ENCODE measurements at regions not wholly inside any gene's neighbourhood (a gene's known extent, or its start where the extent isn't known, plus 50 kb on each side); places are given as distances from the start of the nearest gene placed in this dataset.

- no peak for DNase-seq
Measured at GRCh38 chr13:73960474-73960873, 173.7 kb downstream of the KLF12 start.

GRCh38 chr13:73958657-73959397 is 175.4 kb downstream of the KLF12 start:
- no peak for DNase-seq

GRCh38 chr13:73957889-73958288 is 176.3 kb downstream of the KLF12 start:
- no peak for DNase-seq

DNA sequence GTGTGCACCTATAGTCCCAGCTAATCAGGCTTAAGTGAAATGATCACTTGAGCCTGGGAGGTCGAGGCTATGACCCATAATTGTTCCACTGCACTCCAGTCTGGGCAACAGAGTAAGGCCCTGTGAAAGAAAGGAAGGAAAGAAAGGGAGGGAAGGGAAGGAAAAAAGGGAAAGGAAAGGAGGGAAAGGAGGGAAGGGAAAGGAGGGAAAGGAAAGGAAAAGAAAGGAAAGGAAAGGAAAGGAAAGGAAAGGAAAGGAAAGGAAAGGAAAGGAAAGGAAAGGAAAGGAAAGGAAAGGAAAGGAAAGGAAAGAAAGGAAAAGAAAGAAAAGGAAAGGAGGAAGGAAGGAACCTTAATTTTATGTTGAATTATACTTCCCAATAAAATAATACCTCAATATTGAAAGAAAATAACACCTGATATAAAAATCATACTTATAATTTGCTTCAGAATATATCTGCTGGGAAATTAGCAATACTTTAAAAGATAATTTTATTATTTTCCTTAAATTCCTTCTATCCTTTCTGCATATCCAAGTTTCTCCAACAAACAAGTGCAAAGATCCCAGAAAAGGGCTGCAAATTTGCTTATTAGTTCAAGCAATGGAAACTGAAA is 177.3 kb downstream of the KLF12 start:
- DNase-seq, result no peak

DNA sequence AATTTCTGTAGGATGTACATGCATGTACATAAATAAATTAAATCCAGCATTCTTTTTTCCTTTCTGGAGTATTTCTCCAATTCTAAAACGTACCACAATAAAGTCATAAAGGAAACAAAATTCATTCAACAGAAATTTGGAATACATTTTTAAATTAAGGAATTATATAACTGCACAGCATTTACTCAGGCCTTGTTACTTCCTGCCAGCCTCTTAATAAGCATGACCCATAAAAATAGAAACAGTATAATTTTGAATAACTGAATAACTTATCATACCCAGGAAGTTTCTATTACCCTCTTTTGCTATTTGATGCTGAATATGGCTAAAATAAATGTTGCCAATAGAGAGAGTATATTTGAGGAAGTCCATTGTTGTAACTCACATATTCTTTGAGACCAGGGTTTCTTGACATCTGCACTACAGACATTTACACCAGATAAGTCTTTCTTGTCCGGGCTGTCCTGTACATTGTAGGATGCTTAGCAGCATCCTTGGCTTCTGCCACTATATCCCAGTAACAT is 178.2 kb downstream of the KLF12 start:
- DNase-seq, result no peak

- no peak for DNase-seq
Measured at GRCh38 chr13:73954808-73955207, 179.4 kb downstream of the KLF12 start.

- DNase-seq, result no peak
Measured at GRCh38 chr13:73952648-73953047, 181.6 kb downstream of the KLF12 start.

- DNase-seq, result no peak
Measured at GRCh38 chr13:73948848-73949529, 185.2 kb downstream of the KLF12 start.

- DNase-seq, result no peak
Measured at GRCh38 chr13:73945871-73946270, 188.3 kb downstream of the KLF12 start.

DNA sequence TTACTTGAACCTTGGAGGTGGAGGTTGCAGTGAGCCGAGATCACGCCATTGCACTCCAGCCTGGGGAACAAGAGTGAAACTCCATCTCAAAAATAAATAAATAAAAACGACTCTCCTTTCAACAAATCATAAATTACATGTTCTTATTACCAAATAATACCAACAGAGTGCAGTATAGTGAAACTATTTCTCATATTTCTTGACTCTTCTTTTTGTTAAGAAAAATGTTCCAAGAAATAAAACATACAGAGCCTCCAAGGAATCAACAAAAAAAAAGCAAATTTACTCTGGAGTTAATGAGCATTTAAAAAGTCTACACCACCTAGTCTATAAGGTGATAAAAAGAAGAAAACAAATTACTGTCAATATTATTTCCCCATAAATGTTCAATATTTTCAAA is 188.8 kb downstream of the KLF12 start:
- no peak for DNase-seq

DNA sequence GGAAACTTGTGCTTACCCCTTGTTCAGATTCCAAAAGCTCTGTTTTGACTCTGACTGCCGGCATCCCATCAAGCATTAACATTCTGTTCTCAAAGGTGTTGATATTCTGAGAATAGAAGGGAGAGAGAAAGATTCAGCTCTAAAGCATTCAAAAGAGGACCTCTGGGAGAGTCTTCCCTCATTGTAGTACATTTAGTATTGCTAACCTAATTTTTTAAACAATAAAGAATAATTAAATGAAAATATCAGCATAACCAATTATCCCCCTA is 190.3 kb downstream of the KLF12 start:
- no peak for DNase-seq

- DNase-seq, result no peak
Measured at GRCh38 chr13:73943137-73943964, 190.9 kb downstream of the KLF12 start.

- DNase-seq, result no peak
Measured at GRCh38 chr13:73941752-73942151, 192.5 kb downstream of the KLF12 start.

DNA sequence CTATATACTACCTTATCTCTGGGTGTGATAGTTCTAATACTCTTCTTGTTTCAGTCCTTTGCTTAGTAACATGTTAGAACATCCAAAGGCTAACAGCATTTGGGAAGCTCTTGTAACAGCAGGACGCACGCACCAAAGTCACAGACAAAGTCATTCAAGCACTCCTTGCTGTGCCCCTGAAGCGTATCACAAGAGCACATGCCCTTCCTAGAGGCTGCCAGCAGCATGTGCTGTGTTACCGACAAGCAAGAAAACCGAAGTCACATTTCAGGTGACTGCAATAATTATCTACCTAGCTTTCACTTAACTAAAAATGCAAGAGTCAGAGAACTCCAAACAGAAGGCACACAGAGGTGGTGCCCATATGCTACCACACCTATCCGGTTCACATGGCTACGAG is 194.1 kb downstream of the KLF12 start:
- no peak for DNase-seq

GRCh38 chr13:73939603-73940002 is 194.6 kb downstream of the KLF12 start:
- no peak for DNase-seq

DNA sequence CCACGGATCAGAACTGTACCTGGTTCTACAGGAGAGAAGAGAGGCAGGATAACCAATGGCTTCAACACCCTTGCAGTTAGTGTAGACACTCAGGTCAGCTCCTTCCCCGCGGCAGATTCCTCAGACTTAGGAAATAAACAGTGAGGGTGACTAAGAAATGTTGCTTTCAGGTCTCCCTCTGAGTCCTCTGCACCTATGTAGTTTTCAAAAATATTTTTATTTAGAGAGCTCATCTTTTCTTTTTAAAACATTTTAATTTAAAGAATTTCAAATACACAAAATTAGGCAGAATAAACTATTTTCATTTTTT is 195.2 kb downstream of the KLF12 start:
- DNase-seq, result no peak

- no peak for DNase-seq
Measured at GRCh38 chr13:73938372-73939070, 195.7 kb downstream of the KLF12 start.

- no peak for DNase-seq
Measured at GRCh38 chr13:73937441-73937840, 196.8 kb downstream of the KLF12 start.

DNA sequence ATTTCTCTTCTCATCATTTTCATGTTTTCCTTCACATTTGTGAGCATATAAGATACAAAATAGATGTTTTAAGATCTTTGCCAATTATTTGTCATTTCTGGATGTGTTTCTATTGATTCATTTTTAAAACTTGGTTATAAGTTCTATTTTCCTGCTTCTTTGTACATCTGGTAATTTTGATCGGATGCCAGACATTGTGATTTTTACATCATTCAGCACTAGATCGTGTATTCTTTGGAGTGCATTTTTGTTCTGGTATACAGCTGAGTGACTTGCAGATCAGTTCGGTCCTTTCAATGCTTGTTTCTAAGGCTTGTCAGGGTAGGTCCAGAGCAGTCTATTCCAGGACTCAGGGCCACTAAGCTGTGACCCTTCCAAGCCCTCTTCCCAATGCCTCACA is 198.2 kb downstream of the KLF12 start:
- DNase-seq, result no peak

GRCh38 chr13:73934771-73935170 is 199.4 kb downstream of the KLF12 start:
- DNase-seq, result no peak

DNA sequence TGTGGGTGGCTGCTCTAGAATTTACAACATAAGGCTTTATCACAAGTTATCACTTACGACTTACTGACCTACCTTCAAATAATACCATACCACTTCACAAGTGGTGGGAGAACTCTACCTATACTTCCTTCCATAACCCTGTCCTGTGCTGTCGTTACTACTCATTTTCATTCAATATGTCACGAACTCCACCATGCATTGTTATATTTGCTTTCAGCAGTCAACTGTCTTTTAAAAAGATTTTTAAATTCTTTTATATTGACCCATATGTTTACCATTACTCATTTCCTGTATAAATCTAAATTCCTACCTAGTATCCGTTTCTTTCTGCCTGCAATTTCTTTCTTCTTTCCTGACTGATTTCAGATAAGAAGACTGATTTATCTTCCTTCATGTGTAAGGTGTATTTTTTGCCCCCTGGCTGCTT is 200.0 kb downstream of the KLF12 start:
- no peak for DNase-seq

- no peak for DNase-seq
Measured at GRCh38 chr13:73933795-73934194, 200.4 kb downstream of the KLF12 start.

DNA sequence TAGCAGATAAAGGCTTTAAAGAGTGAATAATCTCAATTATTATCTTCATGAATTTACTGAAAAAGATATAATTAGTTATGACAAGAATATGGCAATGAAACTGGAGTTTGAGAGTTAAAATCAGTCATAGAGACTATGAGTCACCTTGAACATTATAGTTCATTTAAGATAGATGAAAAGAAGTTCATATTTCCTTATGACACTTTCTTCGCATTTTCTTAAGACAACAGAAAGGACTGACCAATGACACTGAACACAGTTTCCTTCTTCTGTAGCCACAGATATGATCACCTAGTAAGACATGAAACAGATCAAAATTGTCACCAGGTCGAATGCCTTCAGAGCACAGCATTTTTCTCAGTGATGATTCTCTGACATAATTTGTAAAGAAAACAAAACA is 202.1 kb downstream of the KLF12 start:
- no peak for DNase-seq
